ENCODE measurements at regions not wholly inside any gene's neighbourhood (a gene's known extent, or its start where the extent isn't known, plus 50 kb on each side); places are given as distances from the start of the nearest gene placed in this dataset.

DNA sequence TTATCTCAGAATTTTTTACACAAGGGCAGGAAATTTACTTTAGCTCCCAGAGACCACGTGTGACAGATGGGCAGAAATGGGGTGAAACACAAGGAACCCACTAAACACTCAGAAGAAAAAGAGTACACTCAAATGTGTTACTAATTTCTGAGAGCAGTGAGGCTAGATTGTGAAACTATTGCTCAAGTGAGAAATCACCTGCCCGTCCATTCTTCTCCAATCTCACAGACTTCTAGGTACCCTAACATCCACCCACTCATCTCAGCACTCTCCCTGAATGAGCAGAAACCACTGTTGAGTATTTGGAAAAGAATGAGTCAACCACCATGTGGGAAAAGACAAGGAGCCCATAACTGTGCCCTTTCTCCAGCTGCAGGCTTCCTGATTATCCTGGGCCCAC is 293.0 kb upstream of the CDH2 start:
- Histone ChIP-seq H3K36me3 (ENCODE audit: control insufficient read depth in 2 of 2, insufficient read depth in 1 of 2, low read length in 2 of 2) (no peaks in the 10 kb centered on the region), H3K4me3 (ENCODE audit: low read depth, low read length) (no peak overlapping the region), H3K9me3 (ENCODE audit: control insufficient read depth, insufficient read depth, low read depth, low read length) (no peaks in the 10 kb centered on the region), H3K27ac (ENCODE audit: extremely low read depth, low read depth, low read length) (no peak overlapping the region), H3K4me1 (ENCODE audit: control insufficient read depth, insufficient read depth, low read length) (no peaks in the 10 kb centered on the region)
- TF ChIP-seq ZFP37 (tag by site-specific recombination; IDR thresholded peaks at IDR 0.05), result no peak
- no peak for TF ChIP-seq HOXD13 (CRISPR knock-in tag; IDR thresholded peaks at IDR 0.05; ENCODE audit: borderline replicate concordance)
- TF ChIP-seq ZNF692 (tag by site-specific recombination; IDR thresholded peaks at IDR 0.05), result no peak
- no peak for TF ChIP-seq ZNF791 (tag by site-specific recombination; IDR thresholded peaks at IDR 0.05)
- no peak for TF ChIP-seq OVOL3 (tag by site-specific recombination; IDR thresholded peaks at IDR 0.05)
- TF ChIP-seq, protein P1, sequence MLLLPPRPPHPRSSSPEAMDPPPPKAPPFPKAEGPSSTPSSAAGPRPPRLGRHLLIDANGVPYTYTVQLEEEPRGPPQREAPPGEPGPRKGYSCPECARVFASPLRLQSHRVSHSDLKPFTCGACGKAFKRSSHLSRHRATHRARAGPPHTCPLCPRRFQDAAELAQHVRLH (tag by site-specific recombination; IDR thresholded peaks at IDR 0.05), result no peak
- TF ChIP-seq ZBTB11 (tag by site-specific recombination; conservative IDR thresholded peaks at IDR 0.05; ENCODE audit: low read depth), result no peak
- no peak for TF ChIP-seq ZBTB20 (tag by site-specific recombination; IDR thresholded peaks at IDR 0.05)
- no peak for TF ChIP-seq ZNF768 (tag by site-specific recombination; IDR thresholded peaks at IDR 0.05)
- no peak for TF ChIP-seq ZNF433 (tag by site-specific recombination; IDR thresholded peaks at IDR 0.05; ENCODE audit: low read depth)
- TF ChIP-seq TCF7L2 (IDR thresholded peaks at IDR 0.05; ENCODE audit: borderline replicate concordance, low read depth, low read length), result no peak
- TF ChIP-seq, protein P2, sequence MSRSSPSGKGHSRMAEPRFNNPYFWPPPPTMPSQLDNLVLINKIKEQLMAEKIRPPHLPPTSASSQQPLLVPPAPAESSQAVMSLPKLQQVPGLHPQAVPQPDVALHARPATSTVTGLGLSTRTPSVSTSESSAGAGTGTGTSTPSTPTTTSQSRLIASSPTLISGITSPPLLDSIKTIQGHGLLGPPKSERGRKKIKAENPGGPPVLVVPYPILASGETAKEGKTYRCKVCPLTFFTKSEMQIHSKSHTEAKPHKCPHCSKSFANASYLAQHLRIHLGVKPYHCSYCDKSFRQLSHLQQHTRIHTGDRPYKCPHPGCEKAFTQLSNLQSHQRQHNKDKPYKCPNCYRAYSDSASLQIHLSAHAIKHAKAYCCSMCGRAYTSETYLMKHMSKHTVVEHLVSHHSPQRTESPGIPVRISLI (tag by site-specific recombination; IDR thresholded peaks at IDR 0.05), result no peak
- ChIA-PET CTCF (no interaction called here), POLR2A (no interaction called here)

GRCh38 chr18:28468901-28469300 is 292.0 kb upstream of the CDH2 start:
- Histone ChIP-seq H3K4me3 (ENCODE audit: low read depth, low read length) (no peak overlapping the region), H3K9me3 (ENCODE audit: control insufficient read depth, insufficient read depth, low read depth, low read length) (no peaks in the 10 kb centered on the region), H3K36me3 (ENCODE audit: control insufficient read depth in 2 of 2, insufficient read depth in 1 of 2, low read length in 2 of 2) (no peaks in the 10 kb centered on the region), H3K4me1 (ENCODE audit: control insufficient read depth, insufficient read depth, low read length) (no peaks in the 10 kb centered on the region), H3K27ac (ENCODE audit: extremely low read depth, low read depth, low read length) (no peak overlapping the region)
- TF ChIP-seq ZNF473 (tag by site-specific recombination; IDR thresholded peaks at IDR 0.05) (no peak), ZNF747 (tag by site-specific recombination; IDR thresholded peaks at IDR 0.05) (no peak), ZNF391 (tag by site-specific recombination; IDR thresholded peaks at IDR 0.05; ENCODE audit: borderline replicate concordance, low read depth) (no peak), FEZF1 (tag by site-specific recombination; IDR thresholded peaks at IDR 0.05) (no peak), REPIN1 (tag by site-specific recombination; IDR thresholded peaks at IDR 0.05; ENCODE audit: low read depth) (no peak), ZBTB1 (tag by site-specific recombination; IDR thresholded peaks at IDR 0.05) (no peak), HOXA7 (CRISPR knock-in tag; IDR thresholded peaks at IDR 0.05; ENCODE audit: borderline replicate concordance) (no peak), HIC1 (tag by site-specific recombination; IDR thresholded peaks at IDR 0.05) (no peak), ZNF785 (tag by site-specific recombination; IDR thresholded peaks at IDR 0.05) (no peak), KLF9 (tag by site-specific recombination; IDR thresholded peaks at IDR 0.05; ENCODE audit: low read depth) (no peak), ZNF157 (tag by site-specific recombination; IDR thresholded peaks at IDR 0.05) (no peak), ZBTB8A (tag by site-specific recombination; IDR thresholded peaks at IDR 0.05) (no peak), ZEB2 (tag by site-specific recombination; IDR thresholded peaks at IDR 0.05) (no peak), ZNF585B (tag by site-specific recombination; IDR thresholded peaks at IDR 0.05) (no peak), GLI4 (tag by site-specific recombination; IDR thresholded peaks at IDR 0.05) (no peak), ZNF596 (tag by site-specific recombination; IDR thresholded peaks at IDR 0.05) (no peak)
- TF ChIP-seq, protein P1 (tag by site-specific recombination; IDR thresholded peaks at IDR 0.05), result no peak
- CTCF ChIA-PET, result no interaction called here
- POLR2A ChIA-PET, result no interaction called here
